Dermis microvascular lymphatic vessel endothelial cell (primary cell): ENCODE measurements at regions not wholly inside any gene's neighbourhood (a gene's known extent, or its start where the extent isn't known, plus 50 kb on each side); places are given as distances from the start of the nearest gene placed in this dataset.

ENCODE experiments used
- DNase-seq, 2 donors: peaks; one replicate each; pipeline versions ENCODE4 v3.0.0 to v3.0.0-alpha.2; 2010; ENCODE audit warnings: low read depth in 2 of 2

DNA sequence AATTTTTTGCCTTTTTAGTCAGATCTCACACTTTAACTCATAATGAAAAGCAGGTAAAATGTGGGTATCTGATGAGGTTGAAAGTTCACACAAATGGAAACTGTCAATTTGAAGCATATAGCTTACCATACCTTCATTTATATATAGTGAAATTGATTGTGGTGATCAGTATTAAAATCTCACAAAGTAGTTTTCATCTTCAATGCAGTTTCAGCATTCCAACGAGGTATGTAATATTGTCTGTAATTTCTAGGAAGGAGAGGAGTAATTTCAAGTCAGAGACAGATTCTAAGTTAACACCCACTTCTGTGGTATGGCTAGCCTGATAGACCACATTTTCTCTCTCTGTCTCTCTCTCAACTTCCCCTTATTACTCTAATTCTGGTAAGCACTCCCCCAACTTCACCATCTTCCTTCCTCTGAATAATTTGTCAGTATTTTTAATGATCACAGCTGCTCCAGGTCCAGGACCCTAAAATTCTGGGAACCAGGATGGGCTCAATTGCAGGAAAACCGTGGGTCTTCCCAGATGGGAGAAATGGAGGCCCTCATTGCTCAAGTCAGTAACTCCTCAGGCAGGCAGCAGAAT is 455.7 kb downstream of the FGF9 start:
- DNase-seq = no peak

GRCh38 chr13:22127277-22128164 is 456.6 kb downstream of the FGF9 start:
- no peak for DNase-seq

GRCh38 chr13:22128441-22129408 is 457.9 kb downstream of the FGF9 start:
- DNase-seq = no peak

- DNase-seq = no peak
Observed at GRCh38 chr13:22130254-22130653, 459.4 kb downstream of the FGF9 start.

DNA sequence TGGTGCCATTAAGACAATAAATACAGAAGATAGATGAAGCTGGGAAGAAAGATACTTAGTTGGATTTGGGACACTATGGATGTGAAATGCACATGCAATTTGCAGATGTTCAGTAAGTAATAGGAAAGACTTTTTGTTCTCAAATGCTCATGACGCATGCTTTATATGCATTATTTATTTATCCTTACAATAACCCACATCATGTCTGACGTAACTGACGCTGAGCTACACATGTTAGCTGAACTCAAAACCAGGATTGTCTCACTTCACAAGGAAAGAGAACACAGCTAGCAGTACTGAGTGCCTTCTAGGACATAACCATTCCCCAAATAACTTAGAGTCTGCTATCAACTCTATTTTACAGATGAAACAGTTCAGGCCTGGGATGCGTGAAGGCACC is 463.4 kb downstream of the FGF9 start:
- no peak for DNase-seq

DNA sequence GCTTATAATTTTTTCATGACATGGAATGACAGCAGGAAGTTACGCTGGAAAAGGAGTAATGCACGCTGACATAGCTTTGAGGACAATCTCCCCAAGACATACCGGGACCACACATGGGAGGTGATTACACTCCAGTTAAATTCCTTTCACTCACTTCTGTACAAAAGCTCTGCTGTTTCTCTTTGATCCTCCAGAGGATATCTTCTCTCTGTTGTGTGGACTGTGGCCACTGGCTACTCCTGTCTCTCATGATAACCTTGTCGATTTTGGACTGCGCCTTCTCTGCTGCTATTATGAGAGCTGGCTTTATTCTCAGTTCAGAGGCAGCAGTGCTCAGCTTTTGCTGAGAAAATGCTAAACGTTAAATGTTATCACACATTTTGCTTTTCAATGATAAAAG is 464.6 kb downstream of the FGF9 start:
- no peak for DNase-seq

GRCh38 chr13:22137361-22138050 is 466.6 kb downstream of the FGF9 start:
- DNase-seq = no peak

GRCh38 chr13:22138947-22139346 is 468.1 kb downstream of the FGF9 start:
- DNase-seq = no peak

DNA sequence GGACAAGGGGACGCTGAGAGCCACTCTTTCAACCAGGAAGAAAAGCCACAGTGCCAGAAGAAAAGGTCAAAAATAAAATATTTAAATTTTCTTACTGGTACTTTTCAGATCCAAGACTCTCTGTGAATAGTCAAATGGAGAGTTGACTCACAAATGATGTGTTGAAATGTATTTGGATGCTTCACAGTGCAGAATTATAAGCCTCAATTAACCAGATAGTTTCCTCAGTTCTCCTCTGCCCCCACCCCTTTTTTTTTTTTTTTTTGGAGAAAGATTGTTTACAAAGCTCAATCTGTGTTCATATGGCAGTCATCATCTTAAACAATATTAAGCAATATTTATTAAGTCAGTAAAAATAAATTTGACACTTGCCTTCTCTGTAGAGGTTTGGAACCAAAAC is 470.8 kb downstream of the FGF9 start:
- DNase-seq = no peak

GRCh38 chr13:22143671-22144070 is 472.8 kb downstream of the FGF9 start:
- no peak for DNase-seq

GRCh38 chr13:22144806-22145205 is 473.9 kb downstream of the FGF9 start:
- no peak for DNase-seq

- DNase-seq = no peak
Observed at GRCh38 chr13:22148187-22148586, 477.3 kb downstream of the FGF9 start.

GRCh38 chr13:22152751-22153150 is 481.9 kb downstream of the FGF9 start:
- no peak for DNase-seq

- no peak for DNase-seq
Observed at GRCh38 chr13:22154041-22154440, 483.2 kb downstream of the FGF9 start.

DNA sequence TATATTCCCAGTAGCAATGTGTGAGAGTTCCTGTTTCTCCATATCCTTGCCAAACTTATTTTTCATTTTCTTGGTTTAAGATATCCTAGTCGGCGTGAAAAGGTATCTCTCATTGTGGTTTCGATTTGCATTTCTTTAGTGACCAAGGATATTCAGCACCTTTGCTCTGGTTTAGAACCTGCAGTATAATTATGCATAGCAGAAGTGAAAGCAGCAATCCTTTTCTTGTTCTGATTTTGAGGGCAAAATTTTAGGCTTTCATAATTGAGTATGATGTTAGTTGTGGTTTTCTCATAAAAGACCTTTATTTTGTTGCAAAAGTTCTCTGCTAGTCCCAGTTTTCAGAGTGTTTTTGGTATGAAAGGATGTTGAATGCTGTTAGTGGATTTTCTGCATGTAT is 491.0 kb downstream of the FGF9 start:
- DNase-seq = no peak

DNA sequence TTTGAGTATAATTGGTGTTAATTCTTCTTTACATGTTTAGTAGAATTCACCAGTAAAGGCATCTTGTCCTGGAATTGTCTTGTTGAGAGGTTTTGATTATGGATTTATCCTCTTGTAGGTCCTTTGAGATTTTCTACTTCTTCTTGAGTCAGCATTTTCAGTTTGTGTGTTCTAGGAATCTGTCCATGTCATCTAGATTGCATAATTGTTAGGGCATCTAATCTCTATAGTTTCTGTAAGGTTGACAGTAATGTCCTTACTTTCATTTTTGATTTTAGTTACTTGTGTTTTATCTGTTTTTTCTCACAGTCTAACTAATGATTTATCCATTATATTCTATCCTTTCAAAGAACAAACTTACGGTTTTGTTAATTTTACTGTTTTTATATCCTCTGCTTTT is 492.0 kb downstream of the FGF9 start:
- no peak for DNase-seq

DNA sequence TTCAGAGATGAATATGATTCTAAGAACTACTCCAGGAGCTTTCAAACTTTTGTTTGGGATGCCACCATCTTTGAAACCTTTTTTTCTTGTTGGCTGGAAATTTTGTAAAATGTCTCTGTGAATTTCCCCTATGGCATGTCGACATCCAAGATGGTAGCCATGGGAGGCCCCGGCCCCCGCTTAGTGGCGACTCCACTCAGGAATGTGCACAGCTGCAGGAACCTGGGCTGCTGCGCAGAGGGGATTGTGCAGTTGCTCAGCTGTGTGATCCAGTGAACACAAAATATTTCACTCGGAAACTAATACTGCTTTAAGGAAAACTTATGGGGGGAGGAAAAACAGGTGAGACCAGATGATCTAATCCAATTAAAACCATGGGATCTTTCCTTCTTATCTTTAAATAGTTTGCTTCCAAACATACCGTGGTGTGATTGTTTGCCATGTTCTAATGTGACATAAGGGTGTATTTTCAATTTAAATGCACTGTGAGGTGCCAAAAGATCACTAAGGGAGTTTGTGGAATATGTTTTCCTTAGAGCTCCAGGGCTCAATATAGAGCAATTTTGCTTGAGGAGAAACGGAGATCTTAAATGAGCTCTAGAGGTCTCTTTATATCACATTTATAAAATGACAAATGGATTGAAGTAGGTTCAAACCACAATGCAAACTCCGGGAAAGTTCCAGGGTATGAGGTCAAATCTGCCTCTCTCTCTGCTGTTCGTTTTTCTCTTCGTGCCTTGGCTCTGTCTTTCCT is 497.7 kb downstream of the FGF9 start:
- no peak for DNase-seq

GRCh38 chr13:22169473-22169872 is 498.6 kb downstream of the FGF9 start:
- DNase-seq = no peak

DNA sequence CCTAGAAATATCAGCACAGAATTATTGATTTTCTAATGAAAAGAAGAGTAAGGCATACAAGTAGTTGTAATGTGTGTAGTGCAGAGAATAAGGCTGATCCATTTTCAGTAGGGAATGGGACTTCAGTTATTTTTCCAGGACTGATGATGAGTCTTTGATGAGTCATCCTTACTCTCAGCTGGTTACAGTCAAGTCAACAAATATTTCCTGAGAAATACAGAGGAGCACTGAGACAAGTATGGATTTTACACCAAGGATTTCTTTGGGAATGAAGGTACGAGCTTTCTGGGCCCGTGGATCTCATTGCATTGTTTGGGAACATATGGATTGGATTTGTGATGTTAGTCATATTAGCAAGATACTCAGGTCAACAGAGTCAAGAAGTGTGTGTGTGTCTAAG is 502.7 kb downstream of the FGF9 start:
- no peak for DNase-seq

GRCh38 chr13:22175241-22175640 is 504.4 kb downstream of the FGF9 start:
- no peak for DNase-seq

DNA sequence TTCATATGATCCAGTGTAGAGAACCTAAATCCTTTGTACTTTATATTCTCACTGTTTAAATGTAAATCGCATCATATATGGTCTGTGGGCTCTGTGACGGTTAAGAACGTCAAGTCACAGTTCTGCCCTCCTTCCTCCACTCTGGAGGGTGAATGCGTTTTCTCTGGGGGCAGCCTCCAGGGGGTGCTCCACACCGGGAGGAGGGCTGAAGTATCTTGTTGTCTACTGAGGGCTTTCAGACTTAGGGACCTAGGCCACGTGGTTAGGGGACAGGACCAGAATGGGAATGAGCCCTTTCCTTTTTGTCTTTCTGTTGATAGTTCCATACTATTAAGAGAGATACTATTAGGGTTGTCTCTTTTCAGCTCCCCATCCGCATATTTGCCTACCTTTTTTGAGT is 504.9 kb downstream of the FGF9 start:
- DNase-seq = no peak
